Adrenal gland (tissue), 5 donors: ENCODE measurements at regions not wholly inside any gene's neighbourhood (a gene's known extent, or its start where the extent isn't known, plus 50 kb on each side); places are given as distances from the start of the nearest gene placed in this dataset.

Experiments
- CTCF ChIP-seq, 6 experiments: fragments of 450-650 bp in 4 of 6; fragments of 200-600 bp in 2 of 6; sonication (generic) in 1 of 6; IDR thresholded peaks; 1 replicate in 5 of 6; 2 replicates in 1 of 6; pipeline versions ENCODE4 v1.5.1 to v1.8.0; 2016 to 2021; ENCODE audit warnings: antibody characterized with exemption in 6 of 6, mild to moderate bottlenecking in 2 of 6, moderate library complexity in 1 of 6
- POLR2A ChIP-seq, 2 donors: fragments of 450-650 bp; IDR thresholded peaks; one replicate each; pipeline ENCODE4 v1.6.1; 2017; ENCODE audit warnings: antibody characterized with exemption in 2 of 2, mild to moderate bottlenecking in 2 of 2, moderate library complexity in 1 of 2
- donor health status: DM: no; HTN: no; CAD: no.

- TF ChIP-seq CTCF (IDR thresholded peaks at IDR 0.05) (no peak), POLR2A (IDR thresholded peaks at IDR 0.05) (no peak)
These were observed 695.1 kb downstream of the NR2F1-AS1 start for GRCh38 chr5:92885950-92886349.
